Rectal smooth muscle tissue (tissue), 1 donor: ENCODE measurements at regions not wholly inside any gene's neighbourhood (a gene's known extent, or its start where the extent isn't known, plus 50 kb on each side); places are given as distances from the start of the nearest gene placed in this dataset.
"Not testable (repeated sequence)": the region's sequence is repeated elsewhere in the genome, so short reads cannot be mapped to it uniquely, and the experiment has no call there.

Source experiments
- H3K27ac ChIP-seq: one replicate; pipeline ENCODE4 v1.7.0; 2013; ENCODE audit warnings: low read depth, low read length, inconsistent platforms
- H3K27me3 ChIP-seq: one replicate; pipeline ENCODE4 v1.7.0; 2013; ENCODE audit warnings: low read length; ENCODE audit not compliant: control insufficient read depth, insufficient read depth
- H3K36me3 ChIP-seq: one replicate; pipeline ENCODE4 v1.7.0; 2013; ENCODE audit warnings: low read length; ENCODE audit not compliant: control insufficient read depth, insufficient read depth
- H3K4me1 ChIP-seq: one replicate; pipeline ENCODE4 v1.7.0; 2013; ENCODE audit warnings: low read length; ENCODE audit not compliant: control insufficient read depth, insufficient read depth
- H3K4me3 ChIP-seq: one replicate; pipeline ENCODE4 v1.7.0; 2013; ENCODE audit warnings: low read length
- H3K9ac ChIP-seq: one replicate; pipeline ENCODE4 v1.7.0; 2013; ENCODE audit warnings: low read length

DNA sequence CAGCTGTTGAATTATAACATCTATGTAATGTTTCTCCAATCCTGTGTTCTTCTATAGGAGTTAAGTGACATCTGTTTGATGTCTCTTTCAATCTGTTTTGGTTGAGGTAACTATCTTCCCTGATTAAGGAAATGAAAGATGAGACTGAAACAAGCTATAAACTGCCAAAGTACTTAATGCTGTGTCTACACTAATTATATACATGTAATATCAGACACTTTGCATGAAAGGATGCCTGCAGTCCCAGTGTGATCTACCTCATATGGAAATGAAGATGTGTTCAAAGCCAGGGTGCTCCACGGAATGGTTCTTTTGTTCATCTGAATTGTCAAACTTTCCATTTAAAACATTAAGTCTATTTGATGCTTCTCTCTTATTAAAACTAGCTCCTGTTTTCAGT, 958.3 kb downstream of the GALC start:
- H3K4me3 ChIP-seq, result no peak overlapping the region
- H3K9ac ChIP-seq, result no peak overlapping the region
- H3K27ac ChIP-seq, result no peak overlapping the region
- H3K4me1 ChIP-seq, result no peaks in the 10 kb centered on the region
- no peaks in the 10 kb centered on the region for H3K36me3 ChIP-seq
- no peaks in the 10 kb centered on the region for H3K27me3 ChIP-seq

DNA sequence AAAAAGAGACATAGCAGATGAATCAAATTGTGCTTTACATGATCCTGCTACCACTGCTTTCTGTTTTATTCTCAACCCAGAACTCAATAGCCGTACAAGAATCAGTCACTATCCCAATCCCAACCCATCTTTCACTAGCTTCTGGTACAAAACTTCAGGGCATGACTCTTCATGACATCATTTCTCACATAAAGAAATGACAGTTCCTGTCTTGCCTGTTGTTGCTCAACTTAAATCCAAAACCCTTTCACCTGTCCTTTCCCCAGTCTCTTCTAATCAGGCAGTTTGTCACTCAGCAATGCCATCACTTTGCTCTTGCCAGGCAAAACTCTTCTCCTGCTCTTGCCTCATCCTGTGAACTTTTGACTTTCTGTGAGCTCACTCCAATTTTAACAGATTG, 962.8 kb downstream of the GALC start:
- H3K36me3 ChIP-seq, result no peaks in the 10 kb centered on the region
- H3K4me1 ChIP-seq, result no peaks in the 10 kb centered on the region

GRCh38 chr14:87020106-87020505, 972.9 kb downstream of the GALC start:
- not testable (repeated sequence) for H3K27ac ChIP-seq, H3K36me3 ChIP-seq, H3K4me3 ChIP-seq, H3K27me3 ChIP-seq, H3K4me1 ChIP-seq, H3K9ac ChIP-seq

More for the DNA sequence above, 962.8 kb downstream of the GALC start:
- no peak overlapping the region for H3K4me3 ChIP-seq
- no peaks in the 10 kb centered on the region for H3K27me3 ChIP-seq
- no peak overlapping the region for H3K27ac ChIP-seq
- no peak overlapping the region for H3K9ac ChIP-seq

DNA sequence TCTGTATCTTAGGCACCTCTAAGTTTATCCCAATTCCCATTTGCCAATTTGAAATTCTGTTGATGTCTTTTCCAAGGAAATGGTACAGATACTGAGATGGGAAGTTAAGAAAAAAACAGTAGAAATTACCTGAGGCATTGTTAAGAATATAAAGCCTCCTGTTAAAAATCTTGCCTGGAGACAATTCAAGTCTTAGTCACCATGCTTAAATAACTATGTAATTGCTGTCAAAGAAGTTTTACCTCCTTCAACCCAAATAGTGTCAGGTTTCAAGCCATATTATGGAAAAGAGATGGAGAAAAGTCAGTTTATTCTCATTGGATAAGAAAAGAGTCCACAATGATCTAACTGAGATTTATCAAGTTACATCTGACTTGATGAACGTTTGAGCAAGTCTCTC, 974.7 kb downstream of the GALC start:
- no peak overlapping the region for H3K9ac ChIP-seq
- H3K4me1 ChIP-seq, result no peaks in the 10 kb centered on the region
- H3K27me3 ChIP-seq, result no peaks in the 10 kb centered on the region
- H3K4me3 ChIP-seq, result no peak overlapping the region
- no peak overlapping the region for H3K27ac ChIP-seq
- H3K36me3 ChIP-seq, result no peaks in the 10 kb centered on the region

GRCh38 chr14:87017335-87017734, 975.6 kb downstream of the GALC start:
- H3K27me3 ChIP-seq, result no peaks in the 10 kb centered on the region
- H3K4me1 ChIP-seq, result no peaks in the 10 kb centered on the region
- no peaks in the 10 kb centered on the region for H3K36me3 ChIP-seq
- H3K27ac ChIP-seq, result no peak overlapping the region
- H3K4me3 ChIP-seq, result no peak overlapping the region
- H3K9ac ChIP-seq, result no peak overlapping the region

- Histone ChIP-seq H3K9ac (no peak overlapping the region), H3K4me3 (no peak overlapping the region), H3K27ac (no peak overlapping the region), H3K36me3 (no peaks in the 10 kb centered on the region), H3K4me1 (no peaks in the 10 kb centered on the region), H3K27me3 (no peaks in the 10 kb centered on the region)
Measured at GRCh38 chr14:87014856-87015255, 978.1 kb downstream of the GALC start.

DNA sequence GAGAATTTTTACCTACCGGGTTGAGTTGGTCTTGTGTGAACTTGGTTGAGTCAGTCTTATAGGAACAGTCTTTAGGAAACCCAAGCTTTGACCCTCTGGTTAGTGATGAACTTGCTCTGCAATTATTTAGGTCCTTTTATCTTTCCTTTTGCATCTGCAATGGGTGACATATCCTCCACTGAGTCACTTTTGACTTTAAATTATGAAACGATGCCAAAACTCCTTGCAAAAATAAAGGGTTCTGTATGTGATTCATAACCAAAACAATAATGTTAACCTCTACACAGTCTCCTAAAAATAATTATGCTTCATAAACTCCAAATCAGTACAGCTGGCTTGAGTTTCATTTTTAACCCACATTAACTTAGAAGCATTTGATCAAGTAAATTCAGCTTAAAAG, 979.4 kb downstream of the GALC start:
- H3K4me1 ChIP-seq, result no peaks in the 10 kb centered on the region
- H3K36me3 ChIP-seq, result no peaks in the 10 kb centered on the region
- H3K4me3 ChIP-seq, result no peak overlapping the region
- no peak overlapping the region for H3K27ac ChIP-seq
- H3K9ac ChIP-seq, result no peak overlapping the region
- H3K27me3 ChIP-seq, result no peaks in the 10 kb centered on the region

GRCh38 chr14:87008965-87009364, 984.0 kb downstream of the GALC start:
- H3K27me3 ChIP-seq, result no peaks in the 10 kb centered on the region
- H3K27ac ChIP-seq, result no peak overlapping the region
- no peak overlapping the region for H3K9ac ChIP-seq
- H3K36me3 ChIP-seq, result no peaks in the 10 kb centered on the region
- no peaks in the 10 kb centered on the region for H3K4me1 ChIP-seq
- no peak overlapping the region for H3K4me3 ChIP-seq

GRCh38 chr14:87005280-87005679, 987.7 kb downstream of the GALC start:
- no peaks in the 10 kb centered on the region for H3K27me3 ChIP-seq
- H3K27ac ChIP-seq, result no peak overlapping the region
- no peaks in the 10 kb centered on the region for H3K4me1 ChIP-seq
- no peaks in the 10 kb centered on the region for H3K36me3 ChIP-seq
- H3K9ac ChIP-seq, result no peak overlapping the region
- H3K4me3 ChIP-seq, result no peak overlapping the region

DNA sequence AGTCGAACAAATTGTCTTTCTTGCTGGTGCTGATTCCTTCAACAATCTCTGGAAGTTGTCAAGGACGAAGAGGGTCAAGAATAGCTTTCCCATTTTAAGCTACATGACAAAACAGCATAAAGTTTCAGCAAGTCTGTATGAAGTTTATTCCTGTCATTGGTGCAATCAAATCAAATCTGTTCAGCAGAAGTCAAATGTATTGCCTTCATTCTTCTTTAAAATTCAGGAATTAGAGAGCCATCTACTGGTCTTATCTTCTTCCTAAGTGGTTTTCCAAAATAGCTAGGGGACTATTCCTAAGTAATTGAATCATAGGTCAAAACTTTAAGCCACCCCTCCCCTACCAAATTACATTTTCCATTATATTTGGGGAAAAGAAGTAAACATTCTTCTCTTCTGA, 990.2 kb downstream of the GALC start:
- H3K27ac ChIP-seq, result no peak overlapping the region
- H3K9ac ChIP-seq, result no peak overlapping the region
- no peaks in the 10 kb centered on the region for H3K27me3 ChIP-seq
- H3K4me3 ChIP-seq, result no peak overlapping the region
- H3K36me3 ChIP-seq, result no peaks in the 10 kb centered on the region
- no peaks in the 10 kb centered on the region for H3K4me1 ChIP-seq

GRCh38 chr14:87001333-87001732, 991.6 kb downstream of the GALC start:
- Histone ChIP-seq H3K27ac (no peak overlapping the region), H3K27me3 (no peaks in the 10 kb centered on the region), H3K4me3 (no peak overlapping the region), H3K4me1 (no peaks in the 10 kb centered on the region), H3K36me3 (no peaks in the 10 kb centered on the region), H3K9ac (no peak overlapping the region)

DNA sequence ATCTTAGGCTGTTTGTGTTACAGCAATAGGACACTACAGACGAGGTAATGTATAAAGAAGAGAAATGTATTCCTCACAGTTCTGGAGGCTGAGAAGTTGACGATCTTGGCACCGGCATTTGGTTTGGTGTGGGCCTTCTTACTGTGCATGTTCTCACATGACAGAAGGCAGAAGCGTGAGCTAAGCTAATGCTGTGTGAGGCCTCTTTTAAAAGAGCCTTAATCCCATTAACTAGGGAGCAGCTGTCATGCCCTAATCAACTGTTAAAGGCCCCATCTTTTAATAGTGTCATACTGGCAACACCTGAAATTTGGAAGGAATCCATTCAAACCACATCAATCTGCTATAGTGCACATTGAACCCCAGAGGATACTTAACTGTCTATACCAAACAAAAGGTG, 992.9 kb downstream of the GALC start:
- Histone ChIP-seq H3K27ac (no peak overlapping the region), H3K4me1 (no peaks in the 10 kb centered on the region), H3K9ac (no peak overlapping the region), H3K36me3 (no peaks in the 10 kb centered on the region), H3K27me3 (no peaks in the 10 kb centered on the region), H3K4me3 (no peak overlapping the region)

DNA sequence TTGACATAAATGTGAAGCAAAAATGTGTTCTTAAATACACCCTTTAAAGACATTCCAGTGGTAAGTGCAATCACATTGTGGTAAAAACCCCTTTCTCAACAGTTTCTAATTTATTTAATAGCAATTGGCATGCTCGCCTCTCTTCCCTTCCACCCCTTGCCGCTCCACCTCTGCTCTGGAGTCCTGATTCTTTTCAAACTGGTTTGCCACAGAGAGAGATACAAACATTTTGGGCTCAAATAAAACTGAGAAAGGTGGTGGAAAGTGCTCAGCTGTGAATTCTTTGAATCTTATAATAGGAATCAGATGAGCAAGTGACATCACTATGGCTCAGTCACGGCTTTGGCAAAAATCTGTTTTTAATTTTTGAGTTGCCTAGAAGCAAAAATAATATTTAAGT, 993.9 kb downstream of the GALC start:
- Histone ChIP-seq H3K9ac (no peak overlapping the region), H3K27me3 (no peaks in the 10 kb centered on the region), H3K4me1 (no peaks in the 10 kb centered on the region), H3K27ac (no peak overlapping the region), H3K36me3 (no peaks in the 10 kb centered on the region), H3K4me3 (no peak overlapping the region)

DNA sequence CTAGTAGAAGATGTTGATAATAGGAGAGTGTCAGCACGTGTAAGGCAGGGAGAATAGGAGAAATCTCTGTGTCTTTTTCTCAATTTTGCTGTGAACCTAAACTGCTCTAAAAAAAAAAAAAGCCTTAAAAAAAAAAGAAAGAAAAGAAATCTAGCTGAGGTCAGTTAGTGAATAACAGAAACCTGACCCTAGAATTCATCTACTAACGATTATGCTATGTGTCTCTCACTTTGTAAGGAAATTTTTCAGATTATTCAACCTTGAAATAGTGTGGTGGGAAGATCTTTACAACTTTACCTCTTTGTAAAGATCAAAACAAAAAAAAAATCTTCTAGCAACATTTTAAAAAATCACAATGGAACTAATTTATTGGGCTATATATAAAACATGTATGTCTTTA, 995.7 kb downstream of the GALC start:
- no peak overlapping the region for H3K9ac ChIP-seq
- H3K27me3 ChIP-seq, result no peaks in the 10 kb centered on the region
- no peaks in the 10 kb centered on the region for H3K4me1 ChIP-seq
- H3K36me3 ChIP-seq, result no peaks in the 10 kb centered on the region
- H3K4me3 ChIP-seq, result no peak overlapping the region
- H3K27ac ChIP-seq, result no peak overlapping the region
